ENCODE measurements at regions not wholly inside any gene's neighbourhood (a gene's known extent, or its start where the extent isn't known, plus 50 kb on each side); places are given as distances from the start of the nearest gene placed in this dataset.
A peak's percentile ranks its signal among the peaks of the same experiment; 100 is the strongest.
"Not testable (repeated sequence)": the region's sequence is repeated elsewhere in the genome, so short reads cannot be mapped to it uniquely, and the experiment has no call there.

DNA sequence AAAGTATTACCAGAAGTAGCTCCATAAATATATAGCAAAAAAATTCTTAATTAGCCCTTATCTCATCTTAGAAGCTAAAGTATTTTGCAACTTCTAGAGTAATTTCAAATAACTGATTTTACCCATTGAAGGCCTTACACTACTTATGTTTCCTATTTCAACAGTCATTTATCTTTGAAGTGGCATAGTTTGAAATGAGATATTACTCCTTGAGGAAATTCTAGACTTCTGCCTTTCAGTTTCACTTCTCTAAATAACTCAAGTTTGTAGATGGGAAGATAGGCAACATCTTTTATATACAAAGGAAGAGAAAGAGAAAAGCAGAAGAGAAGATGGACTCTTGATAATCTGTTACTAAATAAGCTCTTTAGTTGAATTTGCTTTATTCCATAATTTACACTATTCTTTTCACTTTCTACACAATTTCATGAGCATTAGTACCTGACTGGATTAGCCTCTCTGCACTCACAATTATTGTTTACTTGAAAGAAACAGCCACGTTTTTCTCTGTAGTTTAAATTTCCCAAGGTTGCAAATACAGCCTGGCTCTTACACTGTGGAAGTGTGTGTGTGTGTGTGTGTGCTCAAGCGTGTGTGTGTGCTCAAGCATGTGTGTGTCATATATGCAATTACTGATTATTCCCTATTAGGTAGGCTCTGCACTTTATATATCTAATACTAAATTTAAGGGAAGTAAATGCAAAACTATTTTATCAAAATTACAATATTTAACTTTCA is 60.6 kb upstream of the EMB start:
- no peak for DNase-seq (ENCODE audit: low spot score)

DNA sequence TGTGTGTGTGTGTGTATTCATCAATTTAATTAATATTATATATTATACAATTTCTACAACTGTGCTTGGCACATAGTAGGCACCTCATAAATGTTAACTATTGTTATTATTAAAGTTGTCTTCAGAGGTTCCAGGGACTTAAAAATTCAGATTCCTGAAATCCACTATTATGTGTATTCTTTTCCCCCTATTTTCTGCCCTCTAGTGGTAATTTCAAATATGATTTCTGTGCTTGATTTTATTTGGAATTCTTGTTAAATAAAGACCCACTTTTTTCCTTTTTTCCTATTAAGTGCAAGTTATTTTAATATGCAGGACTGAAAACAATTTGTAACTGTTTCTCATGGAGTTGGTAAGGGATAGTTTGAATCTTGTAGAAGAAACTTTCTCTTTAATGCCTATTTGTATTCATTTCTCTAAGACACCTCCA is 72.0 kb upstream of the EMB start:
- DNase-seq (ENCODE audit: low spot score), result not testable (repeated sequence)

DNA sequence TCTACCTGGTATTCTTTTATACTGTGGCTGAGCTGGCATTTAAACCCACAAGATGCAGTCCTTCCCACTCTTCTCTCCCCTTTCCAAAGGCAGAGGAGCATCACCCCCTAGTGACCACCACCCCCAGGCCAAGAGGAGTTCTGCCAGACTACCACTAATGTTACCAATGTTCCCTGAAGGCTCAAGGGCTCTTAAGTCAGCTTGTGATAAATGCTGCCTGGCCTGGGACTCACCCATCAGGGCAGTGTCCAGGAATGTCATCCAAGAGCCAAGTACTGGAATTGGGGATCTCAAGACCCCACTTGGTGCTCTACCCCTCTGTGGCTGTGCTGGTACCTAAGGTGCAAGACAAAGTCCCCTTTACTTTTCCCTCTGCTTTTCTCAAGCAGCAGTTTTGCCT is 80.0 kb upstream of the EMB start:
- not testable (repeated sequence) for DNase-seq (ENCODE audit: low spot score)

DNA sequence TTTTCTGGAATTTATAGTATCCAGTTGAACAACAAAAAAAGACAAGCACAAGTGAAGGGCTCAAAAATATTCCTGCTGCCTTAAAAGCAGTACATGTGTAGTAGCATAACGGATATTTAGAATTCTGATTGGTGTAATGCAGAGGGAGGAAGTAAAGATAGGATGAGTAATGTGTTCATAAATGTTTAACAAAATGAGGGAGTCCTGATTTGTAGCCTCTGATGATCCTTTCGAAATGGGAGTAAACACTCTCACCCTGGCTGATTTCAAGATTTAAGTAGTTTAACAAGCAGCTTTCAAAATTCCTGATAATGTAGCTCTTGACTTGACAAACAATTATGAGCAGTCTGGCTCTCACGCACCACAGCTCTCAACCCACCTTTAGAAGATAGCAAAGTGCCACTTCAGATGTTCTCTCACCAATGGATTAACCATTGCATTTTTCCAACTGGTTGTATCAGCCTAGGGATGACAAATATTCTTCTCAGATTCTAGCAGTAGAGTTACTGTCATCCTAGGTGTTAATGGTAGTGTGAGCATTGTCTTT is 86.5 kb upstream of the EMB start:
- not testable (repeated sequence) for DNase-seq (ENCODE audit: low spot score)

DNA sequence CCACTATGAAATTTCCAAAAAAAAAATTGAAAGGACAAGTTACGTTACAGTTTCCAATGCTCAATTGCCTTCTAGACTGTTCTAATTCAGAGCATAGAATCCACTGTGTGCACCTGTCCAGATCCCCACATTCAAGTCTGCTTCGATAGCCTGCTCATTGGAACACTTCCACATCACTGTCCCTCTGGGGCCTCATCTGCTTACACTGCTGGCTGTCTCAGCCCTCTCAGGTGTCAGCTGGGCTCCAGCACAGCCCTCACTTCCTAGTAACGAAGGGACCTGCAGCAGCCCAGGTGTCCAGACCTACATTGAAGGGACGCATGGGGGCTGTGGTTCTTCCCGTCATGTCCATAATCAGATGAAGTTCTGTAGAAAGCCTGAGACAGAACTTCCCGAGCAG is 94.3 kb upstream of the EMB start:
- DNase-seq (ENCODE audit: low spot score), result no peak

DNA sequence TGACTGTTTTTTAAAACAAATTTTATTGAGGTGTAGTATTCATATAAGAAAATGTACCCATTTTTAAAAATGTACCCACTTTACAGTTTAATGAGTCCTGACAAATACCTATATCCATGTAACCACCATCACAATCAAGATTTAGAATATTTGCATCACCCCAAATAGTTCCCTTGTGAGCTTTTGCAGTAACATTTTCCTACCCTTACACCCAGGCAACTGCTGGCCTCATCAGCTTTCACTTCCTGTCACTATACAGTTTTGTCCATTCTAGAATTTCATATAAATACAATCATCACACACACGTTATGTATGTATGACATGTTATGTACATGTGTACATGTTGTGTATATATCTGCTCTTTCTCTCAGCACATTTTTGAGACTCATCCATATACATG is 96.4 kb upstream of the EMB start:
- not testable (repeated sequence) for DNase-seq (ENCODE audit: low spot score)

DNA sequence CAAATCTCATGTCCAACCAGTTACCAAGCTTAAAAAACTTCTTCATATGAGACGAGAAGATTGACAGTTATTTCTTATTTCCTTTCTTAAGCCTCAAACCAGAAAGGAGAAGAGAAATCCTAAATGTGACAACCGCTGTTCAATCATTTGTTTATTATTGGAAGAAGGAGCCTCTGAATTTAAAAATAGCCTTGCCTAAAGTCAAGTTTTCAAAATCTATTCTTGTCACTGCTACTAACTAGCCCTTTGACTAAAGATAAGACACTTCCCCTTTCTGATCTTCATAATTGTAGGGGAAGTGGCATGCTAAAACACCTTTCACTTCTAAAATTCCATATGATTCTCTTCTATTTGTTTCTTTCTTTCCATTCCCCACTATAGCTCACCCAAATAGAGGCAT is 106.2 kb upstream of the EMB start:
- no peak for DNase-seq (ENCODE audit: low spot score)

DNA sequence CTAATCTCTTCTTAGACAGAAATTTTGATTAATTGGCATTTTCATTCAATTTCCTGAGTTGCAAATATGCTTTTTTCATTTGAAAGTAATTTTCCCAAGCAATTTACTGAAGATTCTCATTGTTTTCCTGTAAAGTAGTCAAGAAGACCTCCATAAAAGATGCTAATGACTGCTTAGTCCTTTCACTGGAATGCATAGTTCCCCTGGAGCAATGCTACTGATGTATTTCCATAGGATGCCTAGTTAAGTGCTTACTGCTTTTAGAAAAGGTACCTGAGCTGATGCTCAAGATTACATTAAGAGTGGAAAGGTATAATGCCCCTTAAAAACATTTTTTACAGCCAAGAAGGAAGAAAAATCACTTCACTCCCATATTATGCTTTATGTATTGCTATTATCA is 109.2 kb upstream of the EMB start:
- no peak for DNase-seq (ENCODE audit: low spot score)

DNA sequence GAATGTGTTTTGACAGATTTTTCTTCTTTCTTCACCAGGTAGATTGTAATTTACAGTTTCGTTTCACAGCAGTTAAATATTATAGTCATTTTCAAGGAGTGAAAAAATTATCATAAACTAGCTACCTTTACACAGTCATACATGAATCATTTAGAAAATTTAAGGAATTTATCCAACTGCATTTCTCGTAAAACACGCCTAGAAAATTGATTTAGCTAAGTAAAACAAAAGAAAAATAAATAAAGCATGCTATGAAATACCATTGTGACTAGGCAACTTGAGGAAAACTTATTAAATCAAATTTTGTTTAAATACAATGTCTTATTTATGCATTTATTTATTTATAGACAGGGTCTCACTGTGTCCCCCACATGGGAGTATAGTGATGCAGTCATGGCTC is 109.9 kb upstream of the EMB start:
- no peak for DNase-seq (ENCODE audit: low spot score)

DNA sequence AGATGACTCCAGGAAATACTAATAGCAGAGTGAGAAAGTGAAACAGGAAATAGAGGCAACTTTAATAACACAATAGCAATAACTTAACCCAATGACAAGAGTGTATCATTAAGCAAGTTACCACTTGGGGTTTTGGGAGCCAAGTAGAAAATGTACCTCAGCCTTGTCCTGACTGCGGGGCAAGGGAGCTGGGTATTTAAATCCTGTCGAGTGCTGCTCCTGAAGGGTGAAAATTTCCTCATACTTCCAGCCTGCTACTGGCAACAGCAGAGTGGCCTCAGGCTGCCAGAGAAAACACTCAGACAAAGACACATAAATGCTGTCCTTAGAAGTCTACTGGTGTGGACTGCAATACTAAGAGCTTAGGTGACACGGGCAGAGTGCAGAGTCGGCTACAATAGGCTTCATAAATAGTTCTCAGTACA is 112.5 kb upstream of the EMB start:
- no peak for DNase-seq (ENCODE audit: low spot score)

DNA sequence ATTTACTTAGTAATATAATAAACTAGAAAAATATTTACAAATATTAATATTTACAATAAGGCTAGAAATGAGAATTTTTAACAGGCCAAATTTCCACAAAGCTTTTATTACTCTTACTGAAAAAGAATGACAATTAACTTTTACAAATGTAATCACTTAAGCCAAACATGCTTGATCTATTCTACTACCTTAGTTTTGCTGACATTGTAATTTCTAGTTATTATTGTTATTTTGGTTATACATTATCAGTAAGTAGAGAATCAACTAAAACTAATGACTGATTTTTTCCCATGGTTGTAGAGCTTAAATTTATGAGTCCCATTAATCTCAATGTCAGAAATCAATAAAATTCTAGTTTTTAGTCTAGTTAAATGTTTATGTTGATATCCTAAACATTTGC is 107.8 kb upstream of the PARP8 start:
- DNase-seq (ENCODE audit: low spot score), result not testable (repeated sequence)

DNA sequence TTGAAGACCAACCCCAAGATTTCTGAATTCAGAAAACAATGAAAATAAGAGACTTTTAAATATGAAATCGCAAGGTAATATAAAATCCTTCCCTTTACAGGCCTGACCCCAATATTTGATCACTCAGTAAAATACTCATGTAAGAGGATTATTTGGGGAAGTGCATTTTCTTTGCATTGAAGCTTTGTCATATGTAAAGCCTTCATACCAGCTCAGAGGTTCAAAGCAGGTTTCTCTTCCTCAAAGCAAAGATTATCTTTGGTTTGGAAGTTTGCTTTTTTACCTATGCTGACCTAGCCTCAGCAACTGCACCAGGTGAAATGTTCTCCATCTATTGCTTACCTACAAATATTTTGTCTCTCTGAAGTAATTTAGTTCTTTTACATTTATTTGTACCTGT is 106.5 kb upstream of the PARP8 start:
- DNase-seq (ENCODE audit: low spot score), result no peak

DNA sequence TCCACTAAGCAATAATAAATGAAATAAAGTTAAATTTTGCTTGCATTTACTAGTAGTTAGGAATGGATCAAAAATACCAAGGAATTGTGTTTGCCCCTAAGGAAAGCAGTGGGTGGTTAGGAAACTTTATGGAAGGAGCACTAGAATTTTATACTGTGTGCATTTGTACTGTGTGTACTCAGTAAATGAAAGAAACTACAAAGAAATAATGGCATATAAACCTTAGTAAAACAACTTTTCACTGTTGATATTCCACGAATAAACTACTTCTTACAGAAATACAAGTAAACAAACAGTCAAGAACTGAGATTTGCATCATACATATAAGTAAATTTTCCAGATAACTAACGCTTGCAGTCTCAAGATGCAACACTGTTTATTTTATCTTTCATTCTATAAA is 103.7 kb upstream of the PARP8 start:
- no peak for DNase-seq (ENCODE audit: low spot score)

DNA sequence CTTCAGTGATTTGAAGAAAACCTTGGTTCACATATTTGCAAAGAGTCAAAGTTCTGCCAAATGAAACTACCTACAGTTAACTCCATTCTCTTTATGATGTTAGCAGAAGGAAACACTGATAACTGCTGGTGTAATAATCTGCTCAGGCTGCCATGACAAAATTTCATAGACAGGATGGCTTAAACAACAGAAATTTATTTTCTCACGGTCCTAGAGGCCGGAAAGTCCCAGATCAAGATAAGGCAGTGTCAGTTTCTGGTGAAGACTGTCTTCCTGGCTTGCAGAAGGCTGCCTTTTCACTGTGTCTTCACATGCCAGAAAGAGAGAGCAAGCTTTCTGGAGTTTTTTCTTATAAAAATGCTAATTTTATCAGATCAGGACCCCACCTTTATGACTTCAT is 102.4 kb upstream of the PARP8 start:
- DNase-seq (ENCODE audit: low spot score), result no peak

DNA sequence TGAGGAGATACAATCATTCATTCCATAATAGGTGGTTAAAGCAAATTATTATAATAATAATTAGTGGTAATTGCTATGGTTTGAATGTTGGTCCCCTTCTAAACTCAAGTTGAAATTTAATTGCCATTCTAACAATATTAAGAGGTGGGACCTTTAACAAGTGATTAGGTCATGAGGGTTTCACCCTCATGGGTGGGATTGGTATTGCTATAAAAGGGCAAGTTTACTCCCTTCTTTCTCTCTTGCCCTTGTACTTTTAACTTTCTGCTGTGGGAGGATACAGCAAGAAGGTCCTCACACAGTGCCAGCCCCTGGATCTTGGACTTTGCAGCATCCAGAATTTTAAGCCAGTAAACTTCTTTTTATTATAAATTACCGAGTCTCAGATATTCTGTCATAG is 101.9 kb upstream of the PARP8 start:
- DNase-seq (ENCODE audit: low spot score), result no peak

DNA sequence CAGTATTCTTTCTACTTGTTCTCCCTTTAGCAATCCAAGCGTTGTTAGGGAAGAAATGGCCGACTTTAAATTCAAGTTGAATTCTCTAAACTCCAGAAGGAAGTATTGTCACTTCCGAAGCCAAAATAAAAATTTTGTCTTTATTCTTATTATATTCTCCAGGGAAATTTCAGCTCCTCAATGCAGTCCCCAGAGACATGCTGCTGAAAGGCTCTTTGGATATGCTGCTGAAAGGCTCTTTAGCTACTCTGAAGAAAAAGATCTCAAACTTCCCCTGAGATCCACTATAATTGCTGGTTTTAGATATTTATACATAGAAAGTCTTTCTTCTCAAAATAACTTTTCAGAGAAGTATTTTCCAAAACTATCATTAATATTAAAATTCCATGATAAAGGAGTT is 92.3 kb upstream of the PARP8 start:
- DNase-seq (ENCODE audit: low spot score), result no peak

DNA sequence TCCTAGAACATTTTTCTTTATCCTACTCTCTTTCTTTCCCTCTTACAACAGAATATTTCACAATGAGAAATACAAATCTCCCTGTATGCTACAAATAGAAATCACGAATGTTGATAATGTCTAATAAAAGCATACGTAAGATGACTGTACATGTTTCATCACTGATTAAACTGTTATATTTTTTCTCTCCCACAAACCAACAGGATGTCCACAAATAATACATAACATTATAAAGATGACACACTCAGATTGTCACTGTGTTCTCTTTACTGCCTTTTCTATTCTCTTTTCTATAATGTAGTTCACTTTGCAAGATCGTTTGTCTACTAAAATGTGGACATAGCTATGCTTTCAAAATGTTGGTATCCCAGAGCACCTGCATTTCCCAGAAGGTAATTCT is 90.7 kb upstream of the PARP8 start:
- DNase-seq (ENCODE audit: low spot score), result no peak

DNA sequence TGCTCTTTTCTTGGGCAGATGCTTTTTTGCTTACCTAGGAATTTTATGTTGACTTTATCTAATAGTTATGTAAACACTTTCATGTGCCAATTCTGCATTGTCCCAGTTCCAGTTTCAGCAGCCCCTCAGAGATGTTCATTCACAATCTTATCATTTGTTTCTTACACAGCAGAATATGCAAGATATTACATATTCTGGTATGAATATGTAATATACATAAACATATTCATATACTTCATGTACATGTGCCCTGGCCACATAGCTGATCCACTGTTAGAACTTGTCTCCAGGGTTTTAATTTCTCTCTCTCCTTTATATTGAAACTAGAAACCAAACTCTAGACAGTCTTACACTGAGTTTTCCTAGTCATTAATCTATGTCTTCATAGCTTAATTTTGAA is 90.2 kb upstream of the PARP8 start:
- DNase-seq (ENCODE audit: low spot score), result no peak

DNA sequence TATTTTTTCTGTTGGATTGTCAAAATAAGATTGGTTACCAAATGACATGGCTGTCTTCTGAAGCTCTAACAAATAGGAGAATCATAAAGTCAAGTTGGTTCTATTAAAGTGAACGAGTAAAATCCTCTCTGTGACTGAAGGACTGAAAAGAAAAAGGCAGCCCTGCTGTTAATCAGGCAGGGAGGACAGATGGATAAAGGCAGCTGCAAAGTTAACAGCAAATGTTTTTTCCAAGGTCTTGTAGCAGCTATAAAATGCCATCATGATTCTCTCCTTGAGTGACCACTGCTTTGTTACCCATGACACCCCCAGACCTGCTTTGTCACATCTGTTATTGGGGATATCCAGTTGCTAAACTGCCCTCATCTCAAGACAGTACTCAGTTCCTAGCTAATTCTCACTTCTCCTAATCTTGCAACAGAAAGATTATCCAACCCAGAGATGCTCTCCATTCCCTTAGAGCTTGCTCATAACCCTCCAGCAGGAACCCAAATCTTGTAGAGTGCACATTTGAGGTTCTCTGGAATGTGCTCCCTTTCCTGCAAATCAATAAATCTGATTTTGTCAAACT is 89.7 kb upstream of the PARP8 start:
- no peak for DNase-seq (ENCODE audit: low spot score)

DNA sequence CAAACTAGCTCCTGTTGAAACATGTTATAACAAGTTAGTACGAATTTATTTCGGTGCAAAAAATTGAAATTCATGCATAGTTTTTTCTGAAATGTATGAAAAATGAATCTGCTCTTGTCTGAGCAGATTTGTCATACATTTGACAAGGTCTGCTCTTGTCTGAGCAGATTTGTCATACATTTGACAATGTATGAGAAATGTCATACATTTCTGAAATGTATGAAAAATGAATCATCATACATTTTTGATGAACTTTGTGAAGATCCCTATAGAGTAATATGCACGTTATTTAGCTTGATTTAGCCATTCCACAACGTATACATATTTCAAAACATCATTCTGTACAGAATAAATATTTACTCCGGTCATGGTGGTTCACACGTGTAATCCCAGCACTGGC is 85.9 kb upstream of the PARP8 start:
- no peak for DNase-seq (ENCODE audit: low spot score)

DNA sequence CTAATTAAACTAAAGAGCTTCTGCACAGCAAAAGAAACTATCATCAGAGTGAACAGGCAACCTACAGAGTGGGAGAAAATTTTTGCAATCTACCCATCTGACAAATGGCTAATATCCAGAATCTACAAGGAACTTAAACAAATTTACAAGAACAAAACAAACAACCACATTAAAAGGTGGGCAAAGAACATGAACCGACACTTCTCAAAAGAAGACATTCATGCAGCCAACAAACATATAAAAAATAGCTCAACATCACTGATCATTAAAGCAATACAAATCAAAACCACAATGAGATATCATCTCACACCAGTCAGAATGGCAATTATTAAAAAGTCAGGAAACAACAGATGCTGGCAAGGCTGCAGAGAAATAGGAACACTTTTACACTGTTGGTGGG is 84.6 kb upstream of the PARP8 start:
- not testable (repeated sequence) for DNase-seq (ENCODE audit: low spot score)

DNA sequence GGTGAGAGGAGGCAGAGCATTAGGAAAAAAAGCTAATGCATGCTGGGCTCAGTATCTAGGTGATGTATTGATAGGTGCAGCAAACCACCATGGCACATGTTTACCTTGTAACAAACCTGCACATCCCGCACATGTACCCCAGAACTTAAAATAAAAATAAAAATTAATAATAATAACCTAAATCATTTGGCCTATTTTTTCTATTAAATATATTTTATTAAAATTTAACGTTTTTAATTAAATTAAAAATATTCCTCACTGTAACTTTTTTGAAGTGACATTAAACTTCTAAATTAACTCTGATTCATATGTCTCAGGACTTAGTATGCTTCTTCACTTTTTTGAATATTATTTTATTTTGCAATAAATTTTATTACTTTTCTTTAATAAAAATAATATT is 83.7 kb upstream of the PARP8 start:
- no peak for DNase-seq (ENCODE audit: low spot score)

DNA sequence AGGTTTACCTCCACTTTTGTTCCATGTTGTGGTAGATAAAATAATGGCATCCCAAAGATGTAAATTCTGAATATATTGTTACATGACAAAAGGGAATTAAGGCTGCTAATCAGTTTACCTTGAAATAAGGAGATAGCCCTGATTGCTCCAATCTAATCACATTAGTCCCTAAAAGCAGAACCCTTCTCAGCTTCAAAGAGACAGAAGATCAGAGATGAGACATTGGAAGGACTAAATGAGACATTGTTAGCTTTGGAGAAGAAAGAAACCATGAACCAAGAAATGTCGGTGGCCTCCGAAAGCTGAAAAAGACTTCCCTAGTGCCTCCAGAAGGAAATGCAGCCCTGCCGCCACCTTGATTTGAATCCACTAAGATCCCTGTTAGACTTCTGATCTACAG is 82.8 kb upstream of the PARP8 start:
- DNase-seq (ENCODE audit: low spot score), result peak; percentile 85

Measured in SK-N-DZ (cell line).